WTC11 (cell line): ENCODE measurements at regions not wholly inside any gene's neighbourhood (a gene's known extent, or its start where the extent isn't known, plus 50 kb on each side); places are given as distances from the start of the nearest gene placed in this dataset.

ENCODE experiments used
- CTCF ChIP-seq: fragments of 200-600 bp; IDR thresholded peaks from 2 replicates; pipeline ENCODE4 v1.8.0; 2022; ENCODE audit warnings: antibody characterized with exemption
- SP1 ChIP-seq: sonication (generic); formaldehyde crosslinking; conservative IDR thresholded peaks from 2 replicates; pipeline ENCODE4 v1.8.1; 2022; ENCODE audit warnings: missing genetic modification reagents
- TF ChIP-seq, protein P1 (sequence below): sonication (generic); formaldehyde crosslinking; IDR thresholded peaks from 2 replicates; pipeline ENCODE4 v1.8.1; 2023; ENCODE audit warnings: mild to moderate bottlenecking, missing genetic modification reagents
- TF ChIP-seq, protein P2 (sequence below): sonication (generic); formaldehyde crosslinking; IDR thresholded peaks from 2 replicates; pipeline ENCODE4 v1.8.0; 2022; ENCODE audit warnings: missing genetic modification reagents

DNA sequence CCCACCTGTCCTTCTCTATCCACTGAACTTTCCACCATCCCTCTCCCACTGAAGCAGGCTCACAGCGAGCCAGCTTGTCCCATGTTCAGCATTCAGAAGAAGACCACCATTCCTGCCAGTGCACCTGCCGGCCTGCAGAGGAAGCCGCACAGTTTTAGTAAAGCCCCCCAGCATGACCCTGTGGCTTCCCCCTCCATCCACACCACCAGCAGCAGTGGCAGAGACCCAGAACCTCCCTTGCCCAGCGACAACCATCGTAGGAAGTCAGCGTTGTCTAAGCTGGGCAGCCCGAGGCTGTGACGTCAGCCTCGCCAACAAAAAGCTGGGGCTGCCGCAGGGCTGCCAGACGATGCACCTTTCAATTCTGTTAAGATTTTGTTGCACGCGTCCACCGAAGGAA lies 66.6 kb upstream of the TAMM41 start:
- TF ChIP-seq, protein P1, sequence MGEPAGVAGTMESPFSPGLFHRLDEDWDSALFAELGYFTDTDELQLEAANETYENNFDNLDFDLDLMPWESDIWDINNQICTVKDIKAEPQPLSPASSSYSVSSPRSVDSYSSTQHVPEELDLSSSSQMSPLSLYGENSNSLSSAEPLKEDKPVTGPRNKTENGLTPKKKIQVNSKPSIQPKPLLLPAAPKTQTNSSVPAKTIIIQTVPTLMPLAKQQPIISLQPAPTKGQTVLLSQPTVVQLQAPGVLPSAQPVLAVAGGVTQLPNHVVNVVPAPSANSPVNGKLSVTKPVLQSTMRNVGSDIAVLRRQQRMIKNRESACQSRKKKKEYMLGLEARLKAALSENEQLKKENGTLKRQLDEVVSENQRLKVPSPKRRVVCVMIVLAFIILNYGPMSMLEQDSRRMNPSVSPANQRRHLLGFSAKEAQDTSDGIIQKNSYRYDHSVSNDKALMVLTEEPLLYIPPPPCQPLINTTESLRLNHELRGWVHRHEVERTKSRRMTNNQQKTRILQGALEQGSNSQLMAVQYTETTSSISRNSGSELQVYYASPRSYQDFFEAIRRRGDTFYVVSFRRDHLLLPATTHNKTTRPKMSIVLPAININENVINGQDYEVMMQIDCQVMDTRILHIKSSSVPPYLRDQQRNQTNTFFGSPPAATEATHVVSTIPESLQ, result no peak
- TF ChIP-seq CTCF (no peak), SP1 (CRISPR knock-in tag) (no peak)
- TF ChIP-seq, protein P2, sequence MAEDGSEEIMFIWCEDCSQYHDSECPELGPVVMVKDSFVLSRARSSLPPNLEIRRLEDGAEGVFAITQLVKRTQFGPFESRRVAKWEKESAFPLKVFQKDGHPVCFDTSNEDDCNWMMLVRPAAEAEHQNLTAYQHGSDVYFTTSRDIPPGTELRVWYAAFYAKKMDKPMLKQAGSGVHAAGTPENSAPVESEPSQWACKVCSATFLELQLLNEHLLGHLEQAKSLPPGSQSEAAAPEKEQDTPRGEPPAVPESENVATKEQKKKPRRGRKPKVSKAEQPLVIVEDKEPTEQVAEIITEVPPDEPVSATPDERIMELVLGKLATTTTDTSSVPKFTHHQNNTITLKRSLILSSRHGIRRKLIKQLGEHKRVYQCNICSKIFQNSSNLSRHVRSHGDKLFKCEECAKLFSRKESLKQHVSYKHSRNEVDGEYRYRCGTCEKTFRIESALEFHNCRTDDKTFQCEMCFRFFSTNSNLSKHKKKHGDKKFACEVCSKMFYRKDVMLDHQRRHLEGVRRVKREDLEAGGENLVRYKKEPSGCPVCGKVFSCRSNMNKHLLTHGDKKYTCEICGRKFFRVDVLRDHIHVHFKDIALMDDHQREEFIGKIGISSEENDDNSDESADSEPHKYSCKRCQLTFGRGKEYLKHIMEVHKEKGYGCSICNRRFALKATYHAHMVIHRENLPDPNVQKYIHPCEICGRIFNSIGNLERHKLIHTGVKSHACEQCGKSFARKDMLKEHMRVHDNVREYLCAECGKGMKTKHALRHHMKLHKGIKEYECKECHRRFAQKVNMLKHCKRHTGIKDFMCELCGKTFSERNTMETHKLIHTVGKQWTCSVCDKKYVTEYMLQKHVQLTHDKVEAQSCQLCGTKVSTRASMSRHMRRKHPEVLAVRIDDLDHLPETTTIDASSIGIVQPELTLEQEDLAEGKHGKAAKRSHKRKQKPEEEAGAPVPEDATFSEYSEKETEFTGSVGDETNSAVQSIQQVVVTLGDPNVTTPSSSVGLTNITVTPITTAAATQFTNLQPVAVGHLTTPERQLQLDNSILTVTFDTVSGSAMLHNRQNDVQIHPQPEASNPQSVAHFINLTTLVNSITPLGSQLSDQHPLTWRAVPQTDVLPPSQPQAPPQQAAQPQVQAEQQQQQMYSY, result no peak
